ENCODE measurements at regions not wholly inside any gene's neighbourhood (a gene's known extent, or its start where the extent isn't known, plus 50 kb on each side); places are given as distances from the start of the nearest gene placed in this dataset.

DNA sequence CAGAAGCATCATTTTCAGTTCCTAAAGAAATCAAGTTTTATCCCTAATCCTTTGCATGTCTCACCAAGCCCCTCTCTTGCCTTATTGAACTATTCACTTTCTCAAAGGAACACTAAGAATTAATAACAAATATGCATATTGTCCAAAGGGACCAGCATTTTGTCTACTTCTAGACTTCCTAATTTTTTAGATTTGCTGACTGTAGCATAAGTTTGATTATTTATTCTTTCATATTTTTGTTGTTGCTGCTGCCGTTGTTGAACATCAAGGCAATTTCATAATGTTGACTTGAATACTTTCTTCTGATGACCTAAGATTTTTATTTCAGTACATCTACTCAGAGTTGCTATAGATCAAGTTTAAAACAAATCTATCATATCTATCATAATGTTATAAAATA is 111.2 kb upstream of the HAPLN1 start (continued):
- TF ChIP-seq, protein P1, sequence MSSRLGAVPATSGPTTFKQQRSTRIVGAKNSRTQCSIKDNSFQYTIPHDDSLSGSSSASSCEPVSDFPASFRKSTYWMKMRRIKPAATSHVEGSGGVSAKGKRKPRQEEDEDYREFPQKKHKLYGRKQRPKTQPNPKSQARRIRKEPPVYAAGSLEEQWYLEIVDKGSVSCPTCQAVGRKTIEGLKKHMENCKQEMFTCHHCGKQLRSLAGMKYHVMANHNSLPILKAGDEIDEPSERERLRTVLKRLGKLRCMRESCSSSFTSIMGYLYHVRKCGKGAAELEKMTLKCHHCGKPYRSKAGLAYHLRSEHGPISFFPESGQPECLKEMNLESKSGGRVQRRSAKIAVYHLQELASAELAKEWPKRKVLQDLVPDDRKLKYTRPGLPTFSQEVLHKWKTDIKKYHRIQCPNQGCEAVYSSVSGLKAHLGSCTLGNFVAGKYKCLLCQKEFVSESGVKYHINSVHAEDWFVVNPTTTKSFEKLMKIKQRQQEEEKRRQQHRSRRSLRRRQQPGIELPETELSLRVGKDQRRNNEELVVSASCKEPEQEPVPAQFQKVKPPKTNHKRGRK (tag; IDR thresholded peaks at IDR 0.05), result no peak

- no peak overlapping the region for H3K4me2 ChIP-seq (ENCODE audit: insufficient read depth, low read length)
- FAIRE-seq (no peak), DNase-seq (ENCODE audit: extremely low read depth in 1 of 4, low spot score in 3 of 4) (no peak), ATAC-seq (no peak)
- H3K9ac ChIP-seq (ENCODE audit: insufficient read depth in 1 of 2, low read depth in 2 of 2, low read length in 2 of 2), result no peak overlapping the region
- 0% methylated on average over 1 of the region's 1 CpG for WGBS (ENCODE audit: insufficient coverage, low coverage, missing lambda C conversion rate)
- no TSS peak for BruUV-seq (replicated peaks)
- no peaks in the 10 kb centered on the region for H3K36me3 ChIP-seq (ENCODE audit: control insufficient read depth, insufficient read depth, low read length)
- no peaks in the 10 kb centered on the region for H3K4me1 ChIP-seq (replicated peaks in 1 of 2; ENCODE audit: control insufficient read depth in 2 of 2, insufficient read depth in 2 of 2, low read length in 2 of 2)
- H3K9me1 ChIP-seq (ENCODE audit: control insufficient read depth, insufficient read depth, low read length), result no peaks in the 10 kb centered on the region
- CTCF ChIA-PET (ENCODE audit: low intra/inter-chr PET ratio), result no interaction called here
- no peaks in the 10 kb centered on the region for H4K20me1 ChIP-seq (replicated peaks; ENCODE audit: control insufficient read depth, insufficient read depth, low read length)
- intact Hi-C loops (cut with micrococcal nuclease) (no loop called here), in situ Hi-C loops (cut with MboI) (no loop called here)
- H3K27me3 ChIP-seq (ENCODE audit: control insufficient read depth in 2 of 2, insufficient read depth in 2 of 2, low read length in 2 of 2), result no peaks in the 10 kb centered on the region
- no peak overlapping the region for H2AFZ ChIP-seq (ENCODE audit: low read depth, low read length)
- H3K27ac ChIP-seq (ENCODE audit: extremely low read depth, low read depth, low read length), result no peak overlapping the region
- no peak overlapping the region for H3K4me3 ChIP-seq
- H3K79me2 ChIP-seq (ENCODE audit: control insufficient read depth, insufficient read depth, low read length), result no peaks in the 10 kb centered on the region
- H3K9me3 ChIP-seq (replicated peaks; ENCODE audit: control insufficient read depth, insufficient read depth, low read depth, low read length), result no peaks in the 10 kb centered on the region
- POLR2A ChIA-PET, result no interaction called here
- TF ChIP-seq, protein P2, sequence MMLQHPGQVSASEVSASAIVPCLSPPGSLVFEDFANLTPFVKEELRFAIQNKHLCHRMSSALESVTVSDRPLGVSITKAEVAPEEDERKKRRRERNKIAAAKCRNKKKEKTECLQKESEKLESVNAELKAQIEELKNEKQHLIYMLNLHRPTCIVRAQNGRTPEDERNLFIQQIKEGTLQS (IDR thresholded peaks at IDR 0.05), result no peak
- TF ChIP-seq, protein P2 (CRISPR knock-in tag; conservative IDR thresholded peaks at IDR 0.05), result no peak
- TF ChIP-seq ZNF224 (CRISPR knock-in tag; IDR thresholded peaks at IDR 0.05) (no peak), U2AF1 (optimal IDR thresholded peaks at IDR 0.05; ENCODE audit: low read depth, low read length) (no peak), JUND (IDR thresholded peaks at IDR 0.05; ENCODE audit: borderline replicate concordance, low read depth, low read length) (no peak), JUND (tag; IDR thresholded peaks at IDR 0.05; ENCODE audit: borderline replicate concordance, low read depth, low read length) (no peak), FOXJ2 (tag; IDR thresholded peaks at IDR 0.05) (no peak), ZNF217 (CRISPR knock-in tag; IDR thresholded peaks at IDR 0.05) (no peak), GATAD2A (IDR thresholded peaks at IDR 0.05) (no peak)
- TF ChIP-seq, protein P3, sequence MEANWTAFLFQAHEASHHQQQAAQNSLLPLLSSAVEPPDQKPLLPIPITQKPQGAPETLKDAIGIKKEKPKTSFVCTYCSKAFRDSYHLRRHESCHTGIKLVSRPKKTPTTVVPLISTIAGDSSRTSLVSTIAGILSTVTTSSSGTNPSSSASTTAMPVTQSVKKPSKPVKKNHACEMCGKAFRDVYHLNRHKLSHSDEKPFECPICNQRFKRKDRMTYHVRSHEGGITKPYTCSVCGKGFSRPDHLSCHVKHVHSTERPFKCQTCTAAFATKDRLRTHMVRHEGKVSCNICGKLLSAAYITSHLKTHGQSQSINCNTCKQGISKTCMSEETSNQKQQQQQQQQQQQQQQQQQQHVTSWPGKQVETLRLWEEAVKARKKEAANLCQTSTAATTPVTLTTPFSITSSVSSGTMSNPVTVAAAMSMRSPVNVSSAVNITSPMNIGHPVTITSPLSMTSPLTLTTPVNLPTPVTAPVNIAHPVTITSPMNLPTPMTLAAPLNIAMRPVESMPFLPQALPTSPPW (CRISPR knock-in tag; IDR thresholded peaks at IDR 0.05), result no peak
- TF ChIP-seq, protein P4, sequence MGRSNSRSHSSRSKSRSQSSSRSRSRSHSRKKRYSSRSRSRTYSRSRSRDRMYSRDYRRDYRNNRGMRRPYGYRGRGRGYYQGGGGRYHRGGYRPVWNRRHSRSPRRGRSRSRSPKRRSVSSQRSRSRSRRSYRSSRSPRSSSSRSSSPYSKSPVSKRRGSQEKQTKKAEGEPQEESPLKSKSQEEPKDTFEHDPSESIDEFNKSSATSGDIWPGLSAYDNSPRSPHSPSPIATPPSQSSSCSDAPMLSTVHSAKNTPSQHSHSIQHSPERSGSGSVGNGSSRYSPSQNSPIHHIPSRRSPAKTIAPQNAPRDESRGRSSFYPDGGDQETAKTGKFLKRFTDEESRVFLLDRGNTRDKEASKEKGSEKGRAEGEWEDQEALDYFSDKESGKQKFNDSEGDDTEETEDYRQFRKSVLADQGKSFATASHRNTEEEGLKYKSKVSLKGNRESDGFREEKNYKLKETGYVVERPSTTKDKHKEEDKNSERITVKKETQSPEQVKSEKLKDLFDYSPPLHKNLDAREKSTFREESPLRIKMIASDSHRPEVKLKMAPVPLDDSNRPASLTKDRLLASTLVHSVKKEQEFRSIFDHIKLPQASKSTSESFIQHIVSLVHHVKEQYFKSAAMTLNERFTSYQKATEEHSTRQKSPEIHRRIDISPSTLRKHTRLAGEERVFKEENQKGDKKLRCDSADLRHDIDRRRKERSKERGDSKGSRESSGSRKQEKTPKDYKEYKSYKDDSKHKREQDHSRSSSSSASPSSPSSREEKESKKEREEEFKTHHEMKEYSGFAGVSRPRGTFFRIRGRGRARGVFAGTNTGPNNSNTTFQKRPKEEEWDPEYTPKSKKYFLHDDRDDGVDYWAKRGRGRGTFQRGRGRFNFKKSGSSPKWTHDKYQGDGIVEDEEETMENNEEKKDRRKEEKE (IDR thresholded peaks at IDR 0.05; ENCODE audit: borderline replicate concordance in 1 of 2, control insufficient read depth in 1 of 2, low read depth in 2 of 2, low read length in 1 of 2), result no peak
Observed at GRCh38 chr5:83827111-83827557, 106.5 kb upstream of the HAPLN1 start.
